Duodenal mucosa (tissue), 2 donors: ENCODE measurements at regions not wholly inside any gene's neighbourhood (a gene's known extent, or its start where the extent isn't known, plus 50 kb on each side); places are given as distances from the start of the nearest gene placed in this dataset.

Source experiments
- H3K27ac ChIP-seq: one replicate; pipeline ENCODE4 v1.7.0; 2013; ENCODE audit warnings: low read depth, low read length
- H3K27me3 ChIP-seq, 2 donors: one replicate each; pipeline ENCODE4 v1.7.0; 2013; ENCODE audit warnings: low read length in 2 of 2, control low read depth in 1 of 2; ENCODE audit not compliant: insufficient read depth in 2 of 2, control insufficient read depth in 1 of 2
- H3K36me3 ChIP-seq, 2 donors: one replicate each; pipeline ENCODE4 v1.7.0; 2013; ENCODE audit warnings: low read length in 2 of 2, control low read depth in 1 of 2; ENCODE audit not compliant: insufficient read depth in 2 of 2, control insufficient read depth in 1 of 2
- H3K4me1 ChIP-seq, 2 donors: one replicate each; pipeline ENCODE4 v1.7.0; 2013; ENCODE audit warnings: low read length in 2 of 2, control low read depth in 1 of 2; ENCODE audit not compliant: insufficient read depth in 2 of 2, control insufficient read depth in 1 of 2
- H3K4me3 ChIP-seq, 2 donors: one replicate each; pipeline ENCODE4 v1.7.0; 2013; ENCODE audit warnings: low read length in 2 of 2, low read depth in 1 of 2
- H3K9ac ChIP-seq, 2 donors: one replicate each; pipeline ENCODE4 v1.7.0; 2013; ENCODE audit warnings: low read length in 2 of 2, low read depth in 1 of 2
- H3K9me3 ChIP-seq, 2 donors: one replicate each; pipeline ENCODE4 v1.7.0; 2013; ENCODE audit warnings: low read length in 2 of 2, control low read depth in 1 of 2; ENCODE audit not compliant: control insufficient read depth in 1 of 2

- H3K9ac ChIP-seq = no peak overlapping the region
- H3K4me3 ChIP-seq = no peak overlapping the region
- H3K4me1 ChIP-seq = no peaks in the 10 kb centered on the region
- H3K27me3 ChIP-seq = peaks cover 3 to 8% of the 10 kb centered on the region in 2 donors
- H3K27ac ChIP-seq = no peak overlapping the region
- H3K9me3 ChIP-seq = no peaks in the 10 kb centered on the region
- no peaks in the 10 kb centered on the region for H3K36me3 ChIP-seq
Observed at GRCh38 chr11:45560155-45560912, 105.1 kb downstream of the CHST1 start.

DNA sequence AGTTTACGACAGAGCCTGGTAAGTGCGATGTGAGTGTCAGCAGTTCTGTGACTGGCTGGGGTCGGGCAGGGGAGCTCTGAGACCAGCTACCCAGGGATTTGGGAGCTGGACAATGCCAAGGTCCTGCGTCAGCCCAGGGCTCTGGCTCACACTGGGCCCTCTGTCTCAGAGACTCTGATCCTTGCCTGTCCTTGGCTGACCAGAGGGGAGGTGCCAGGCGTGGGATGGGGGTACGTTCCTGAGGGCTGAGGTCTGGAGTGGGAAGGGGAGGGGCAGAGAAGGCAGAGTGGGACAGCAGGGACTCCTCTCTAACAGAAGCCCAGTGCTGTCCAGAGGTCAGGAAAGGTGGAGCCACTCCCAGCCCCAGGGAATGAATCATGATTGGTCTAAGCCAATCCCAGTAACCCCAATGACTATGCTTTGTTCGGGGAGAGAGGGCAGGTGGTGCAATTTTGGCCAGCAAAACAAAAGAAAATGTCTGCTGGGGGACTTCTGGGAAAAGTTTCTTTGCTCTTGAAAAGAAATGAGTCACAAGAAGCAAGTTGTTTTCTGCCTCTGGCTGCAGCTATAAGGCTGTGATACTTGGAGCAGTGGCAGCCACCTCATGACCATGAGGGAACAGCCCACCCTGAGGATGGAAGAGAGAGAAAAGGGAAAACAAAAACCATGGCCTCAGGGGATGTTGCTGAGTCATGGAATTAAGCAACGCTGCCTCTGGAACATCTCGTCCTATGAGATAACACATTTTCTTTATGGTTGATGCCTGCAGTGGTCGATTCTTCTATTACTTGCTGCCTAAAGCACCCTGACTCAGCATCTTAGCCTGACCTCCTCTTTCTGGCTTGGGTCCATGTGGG lies 108.3 kb downstream of the CHST1 start:
- H3K4me1 ChIP-seq = no peaks in the 10 kb centered on the region
- H3K9ac ChIP-seq = no peak overlapping the region
- no peak overlapping the region for H3K4me3 ChIP-seq
- H3K27ac ChIP-seq = no peak overlapping the region
- peaks cover 0 to under 1% of the 10 kb centered on the region in 2 donors for H3K27me3 ChIP-seq
- no peaks in the 10 kb centered on the region for H3K36me3 ChIP-seq
- no peaks in the 10 kb centered on the region for H3K9me3 ChIP-seq

DNA sequence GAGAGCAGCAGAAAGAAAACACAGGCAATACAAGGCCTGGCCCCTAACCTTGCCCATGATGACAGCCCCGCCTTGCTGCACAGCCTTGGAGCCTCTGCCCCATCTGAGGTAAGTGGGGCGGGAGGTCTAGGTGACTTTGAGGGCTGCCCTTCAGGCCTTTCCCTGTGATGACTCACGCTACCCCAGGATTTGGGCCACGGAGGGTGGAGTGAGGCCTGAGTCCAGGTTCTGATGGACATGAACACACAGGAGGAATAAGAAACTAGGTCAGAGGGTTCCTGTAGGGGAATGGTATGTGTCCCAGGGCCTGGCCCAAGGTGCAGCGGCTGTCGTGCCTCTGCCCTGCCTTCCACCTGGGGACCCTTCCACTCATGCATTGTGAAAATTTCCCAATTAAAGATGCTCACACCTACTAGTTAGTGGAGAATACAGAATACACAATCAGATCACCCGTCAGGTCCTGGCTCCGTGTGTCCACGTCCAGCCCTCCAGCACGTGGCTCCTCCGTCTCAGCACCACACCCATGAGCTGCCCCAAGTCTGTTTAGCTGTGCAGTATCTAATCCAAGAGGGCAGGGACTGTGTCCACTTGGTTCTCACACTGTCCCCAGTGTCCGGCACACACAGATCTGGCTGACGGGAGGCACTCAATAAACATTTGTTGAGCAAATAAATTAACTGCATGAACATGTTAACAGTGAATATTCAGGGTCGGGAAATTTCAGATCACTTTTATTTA lies 111.0 kb downstream of the CHST1 start:
- Histone ChIP-seq H3K27me3 (no peaks in the 10 kb centered on the region), H3K9ac (no peak overlapping the region), H3K4me1 (no peaks in the 10 kb centered on the region), H3K4me3 (no peak overlapping the region), H3K27ac (no peak overlapping the region), H3K36me3 (no peaks in the 10 kb centered on the region), H3K9me3 (no peaks in the 10 kb centered on the region)

DNA sequence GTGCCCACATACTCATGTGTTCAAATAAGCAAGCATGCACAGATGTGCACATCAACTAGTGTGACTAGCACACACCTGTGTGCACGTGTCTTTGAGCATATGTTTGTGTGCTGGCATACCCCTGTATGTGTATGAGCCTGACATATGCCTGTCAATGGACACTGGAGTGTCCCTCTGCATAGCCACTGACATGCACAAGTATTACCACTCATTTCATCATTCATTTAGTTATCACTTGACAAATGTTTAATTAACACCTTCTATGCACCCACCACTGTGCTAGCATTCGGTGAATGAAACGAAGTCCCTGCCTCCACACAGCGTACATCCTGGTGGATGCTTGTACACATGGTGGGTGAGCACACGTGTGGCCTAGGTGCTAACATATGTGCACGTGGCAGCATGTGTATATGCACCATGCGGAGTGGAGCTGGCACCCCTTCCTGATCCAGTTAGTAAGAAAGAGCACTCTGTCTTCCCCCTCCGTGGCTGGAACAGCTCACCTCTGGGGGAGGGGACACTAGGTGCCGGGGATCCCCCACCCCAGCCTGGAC lies 112.0 kb downstream of the CHST1 start:
- Histone ChIP-seq H3K36me3 (no peaks in the 10 kb centered on the region), H3K9ac (no peak overlapping the region), H3K27ac (no peak overlapping the region), H3K9me3 (no peaks in the 10 kb centered on the region), H3K4me3 (no peak overlapping the region), H3K4me1 (no peaks in the 10 kb centered on the region), H3K27me3 (no peaks in the 10 kb centered on the region)

DNA sequence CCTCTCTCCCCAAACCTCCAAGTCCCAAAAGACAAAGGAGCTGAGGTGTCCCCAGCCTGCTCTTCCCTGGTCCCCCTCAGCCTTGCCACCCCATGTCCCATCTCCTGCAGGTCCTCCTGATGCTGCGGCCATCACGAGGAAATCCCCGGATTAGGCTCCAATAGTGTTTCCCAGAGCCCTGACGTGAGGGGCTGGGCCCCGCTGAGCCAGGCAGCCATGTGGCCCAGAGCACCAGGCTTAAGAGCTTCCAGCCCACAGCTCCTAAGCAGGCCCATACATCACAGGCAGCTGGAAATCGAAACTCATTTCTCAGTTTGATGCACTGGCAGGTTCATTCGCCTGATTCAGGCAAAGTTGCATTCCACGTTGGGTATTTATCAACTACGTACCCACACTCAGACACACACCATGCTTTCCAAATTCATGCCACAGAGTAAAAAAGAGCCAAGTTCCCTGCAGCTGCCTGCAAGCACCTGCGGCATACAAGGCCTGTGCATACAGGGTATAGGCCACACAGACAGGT lies 114.2 kb downstream of the CHST1 start:
- Histone ChIP-seq H3K27ac (no peak overlapping the region), H3K36me3 (no peaks in the 10 kb centered on the region), H3K27me3 (no peaks in the 10 kb centered on the region), H3K4me3 (no peak overlapping the region), H3K9me3 (no peaks in the 10 kb centered on the region), H3K9ac (no peak overlapping the region), H3K4me1 (no peaks in the 10 kb centered on the region)

GRCh38 chr11:45549257-45549656 lies 116.2 kb downstream of the CHST1 start:
- no peaks in the 10 kb centered on the region for H3K36me3 ChIP-seq
- H3K9me3 ChIP-seq = no peaks in the 10 kb centered on the region
- H3K27me3 ChIP-seq = no peaks in the 10 kb centered on the region
- H3K4me3 ChIP-seq = no peak overlapping the region
- H3K4me1 ChIP-seq = no peaks in the 10 kb centered on the region
- no peak overlapping the region for H3K27ac ChIP-seq
- H3K9ac ChIP-seq = no peak overlapping the region

DNA sequence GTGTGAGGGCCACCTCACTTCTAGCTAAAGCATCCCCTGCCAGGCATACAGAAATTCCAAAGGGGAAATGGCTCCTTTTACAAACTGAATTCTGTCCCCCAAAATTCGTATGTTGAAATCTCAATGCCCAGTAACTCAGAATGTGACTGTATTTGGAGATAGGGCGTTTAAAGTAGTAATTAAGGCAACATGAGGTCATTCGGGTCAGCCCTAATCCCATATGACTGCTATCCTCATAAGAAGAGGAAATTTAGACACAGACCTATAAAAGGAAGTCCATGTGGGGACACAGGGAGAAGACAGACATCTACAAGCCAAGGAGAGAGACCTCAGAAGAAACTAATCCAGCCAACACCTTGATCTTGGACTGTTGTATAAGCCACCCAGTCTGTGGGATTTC lies 119.1 kb downstream of the CHST1 start:
- H3K36me3 ChIP-seq = no peaks in the 10 kb centered on the region
- no peaks in the 10 kb centered on the region for H3K4me1 ChIP-seq
- H3K27ac ChIP-seq = no peak overlapping the region
- H3K4me3 ChIP-seq = no peak overlapping the region
- no peaks in the 10 kb centered on the region for H3K27me3 ChIP-seq
- no peak overlapping the region for H3K9ac ChIP-seq
- no peaks in the 10 kb centered on the region for H3K9me3 ChIP-seq

- Histone ChIP-seq H3K4me3 (no peak overlapping the region), H3K9me3 (no peaks in the 10 kb centered on the region), H3K27ac (no peak overlapping the region), H3K36me3 (no peaks in the 10 kb centered on the region), H3K4me1 (no peaks in the 10 kb centered on the region), H3K9ac (no peak overlapping the region), H3K27me3 (no peaks in the 10 kb centered on the region)
Observed at GRCh38 chr11:45544826-45545225, 120.6 kb downstream of the CHST1 start.

- no peak overlapping the region for H3K9ac ChIP-seq
- no peaks in the 10 kb centered on the region for H3K4me1 ChIP-seq
- H3K9me3 ChIP-seq = no peaks in the 10 kb centered on the region
- H3K27me3 ChIP-seq = no peaks in the 10 kb centered on the region
- no peak overlapping the region for H3K27ac ChIP-seq
- no peak overlapping the region for H3K4me3 ChIP-seq
- H3K36me3 ChIP-seq = no peaks in the 10 kb centered on the region
Observed at GRCh38 chr11:45543808-45544422, 121.5 kb downstream of the CHST1 start.
